GM12878 (cell line): ENCODE measurements at regions not wholly inside any gene's neighbourhood (a gene's known extent, or its start where the extent isn't known, plus 50 kb on each side); places are given as distances from the start of the nearest gene placed in this dataset.

ENCODE experiments used
- ATAC-seq: fragments of 200-7000 bp; cut with Tn5 transposase; 3 replicates; pipeline ENCODE4 v1.9.1; 2020; ENCODE audit warnings: mild to moderate bottlenecking, moderate library complexity
- BruUV-seq: library from RNA; stranded (reverse); fragments of 400-500 nt; replicated peaks from 2 replicates; lab custom pipeline; 2021; lab: Mats Ljungman, UMichigan
- CTCF ChIA-PET: fragments of 300-600 bp; sonication (Branson Sonifier 250); formaldehyde crosslinking; extraction: SDS; loops from one replicate; lab custom pipeline; 2021; ENCODE audit warnings: inconsistent platforms; lab: Yijun Ruan, JAX
- POLR2A ChIA-PET: fragments of 350-600 bp; formaldehyde crosslinking; extraction: SDS; loops from one replicate; lab custom pipeline; 2021; ENCODE audit warnings: inconsistent platforms; lab: Charles Lee
- RAD21 ChIA-PET: fragments of 300-600 bp; sonication (Branson Sonifier 250); formaldehyde crosslinking; loops from one replicate; lab custom pipeline; 2023; ENCODE audit warnings: antibody characterized with exemption; ENCODE audit not compliant: unreplicated experiment; lab: Charles Lee
- SMC1A ChIA-PET: fragments of 300-600 bp; sonication (Branson Sonifier 250); formaldehyde crosslinking; loops from one replicate; lab custom pipeline; 2023; ENCODE audit not compliant: unreplicated experiment, uncharacterized antibody; lab: Charles Lee
- DNase-seq: peaks from one replicate; pipeline ENCODE4 v3.0.0-alpha.2; 2011; ENCODE audit warnings: low read depth, low spot score
- FAIRE-seq: peaks from 3 replicates; lab custom pipeline; 2011; peaks lifted over from hg19 to GRCh38; lab: Jason Lieb, UNC
- H2AFZ ChIP-seq: 2 replicates; pipeline ENCODE4 v1.6.0; 2011; ENCODE audit warnings: low read depth, low read length, control low read depth; ENCODE audit not compliant: control insufficient read depth
- H3K27ac ChIP-seq: 2 replicates; pipeline ENCODE4 v1.5.1; 2011; ENCODE audit warnings: control low read depth; ENCODE audit not compliant: control insufficient read depth, insufficient read depth
- H3K27me3 ChIP-seq, 2 experiments: replicated peaks in 1 of 2; 2 replicates each; pipeline versions ENCODE4 v1.6.0 to v1.6.1; 2011; ENCODE audit warnings: low read length in 1 of 2; ENCODE audit not compliant: control insufficient read depth in 2 of 2, insufficient read depth in 2 of 2
- H3K36me3 ChIP-seq, 2 experiments: 2 replicates each; pipeline ENCODE4 v1.5.1; 2011; ENCODE audit warnings: low read length in 1 of 2; ENCODE audit not compliant: control insufficient read depth in 2 of 2, insufficient read depth in 2 of 2
- H3K4me1 ChIP-seq: 2 replicates; pipeline ENCODE4 v1.6.1; 2011; ENCODE audit warnings: mild to moderate bottlenecking, low read length, moderate library complexity, mixed read lengths; ENCODE audit not compliant: control insufficient read depth, insufficient read depth
- H3K4me2 ChIP-seq: 2 replicates; pipeline ENCODE4 v1.6.0; 2011; ENCODE audit warnings: control low read depth; ENCODE audit not compliant: control insufficient read depth, insufficient read depth
- H3K4me3 ChIP-seq: fragments of 200-600 bp; sonication (generic); 2 replicates; pipeline ENCODE4 v1.5.1; 2016
- H3K79me2 ChIP-seq: 2 replicates; pipeline ENCODE4 v1.6.0; 2011; ENCODE audit warnings: low read length; ENCODE audit not compliant: control insufficient read depth, insufficient read depth
- H3K9ac ChIP-seq: 2 replicates; pipeline ENCODE4 v1.8.0; 2011; ENCODE audit warnings: low read length, control low read depth, mixed read lengths; ENCODE audit not compliant: control insufficient read depth, insufficient read depth
- H3K9me3 ChIP-seq: replicated peaks from 3 replicates; pipeline ENCODE4 v1.5.1; 2011; ENCODE audit warnings: mild to moderate bottlenecking, low read length; ENCODE audit not compliant: control insufficient read depth, insufficient read depth
- H4K20me1 ChIP-seq: 2 replicates; pipeline ENCODE4 v1.6.0; 2011; ENCODE audit not compliant: control insufficient read depth, insufficient read depth
- DPF2 ChIP-seq: fragments of 450-650 bp; IDR thresholded peaks from 2 replicates; pipeline ENCODE4 v1.6.1; 2017; ENCODE audit warnings: mild to moderate bottlenecking
- EZH2 ChIP-seq: IDR thresholded peaks from 2 replicates; pipeline ENCODE4 v1.6.1; 2012; ENCODE audit warnings: low read depth, mild to moderate bottlenecking, control low read depth, inconsistent platforms, low read length, borderline replicate concordance; ENCODE audit not compliant: control insufficient read depth
- FOXM1 ChIP-seq: IDR thresholded peaks from 2 replicates; pipeline ENCODE4 v1.6.1; 2012; ENCODE audit warnings: low read depth, mild to moderate bottlenecking, inconsistent platforms, low read length, moderate library complexity
- IKZF1 ChIP-seq: fragments of 450-650 bp; conservative IDR thresholded peaks from 2 replicates; pipeline ENCODE4 v1.6.1; 2017; ENCODE audit warnings: antibody characterized with exemption, mild to moderate bottlenecking
- NR2C1 ChIP-seq: fragments of 450-650 bp; IDR thresholded peaks from 2 replicates; pipeline ENCODE4 v1.6.1; 2017; ENCODE audit warnings: antibody characterized with exemption, mild to moderate bottlenecking, moderate library complexity
- RB1 ChIP-seq: fragments of 450-650 bp; formaldehyde crosslinking; IDR thresholded peaks from 2 replicates; pipeline ENCODE4 v1.6.1; 2017; ENCODE audit warnings: mild to moderate bottlenecking, borderline replicate concordance
- TCF12 ChIP-seq: IDR thresholded peaks from 2 replicates; pipeline ENCODE4 v1.6.1; 2011; ENCODE audit warnings: low read depth, mild to moderate bottlenecking, low read length
- ZNF217 ChIP-seq: fragments of 450-650 bp; IDR thresholded peaks from 2 replicates; pipeline ENCODE4 v1.6.1; 2017; ENCODE audit warnings: antibody characterized with exemption, mild to moderate bottlenecking
- ZZZ3 ChIP-seq: IDR thresholded peaks from 2 replicates; pipeline ENCODE4 v1.6.1; 2011; ENCODE audit warnings: low read depth; ENCODE audit not compliant: control insufficient read depth, insufficient read length
- WGBS: methylation state at CpG from one replicate; pipeline ENCODE4 v1.1.6; 2016; ENCODE audit warnings: low lambda C conversion rate; ENCODE audit not compliant: insufficient replicate concordance, insufficient coverage; ENCODE audit errors: missing lambda C conversion rate; 5-methylcytosine and 5-hydroxymethylcytosine counted together
- in situ Hi-C: fragments of 300-500 bp; cut with MboI; formaldehyde crosslinking; loops from 9 replicates; pipeline ENCODE4 v1.14.3; 2018; ENCODE audit warnings: mixed read lengths
- intact Hi-C: fragments of 100-400 bp; cut with micrococcal nuclease; formaldehyde crosslinking; loops from one replicate; pipeline ENCODE4 v1.14.2; 2022; ENCODE audit not compliant: unreplicated experiment

DNA sequence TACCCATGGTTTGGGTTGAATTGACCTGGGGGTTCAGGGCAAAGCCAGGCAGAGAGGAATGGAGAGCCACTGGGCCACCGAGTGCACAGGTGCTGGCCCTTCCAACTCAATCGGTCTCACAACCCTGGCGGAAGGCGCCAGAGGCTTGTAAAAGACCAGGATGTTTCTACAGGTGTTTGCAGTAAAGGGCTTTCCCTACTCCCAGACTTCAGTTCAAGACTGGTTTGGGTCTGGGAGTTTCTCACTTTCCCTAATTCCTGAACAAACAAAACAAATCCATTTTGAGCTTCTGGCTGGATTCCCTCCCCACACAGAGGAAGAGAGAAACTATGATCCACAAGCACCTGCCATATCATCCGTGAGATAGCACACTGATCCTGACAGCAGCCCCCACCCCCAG lies 125.2 kb upstream of the KLF4 start:
- no peaks in the 10 kb centered on the region for H3K36me3 ChIP-seq
- SMC1A ChIA-PET: no interaction called here
- H3K27me3 ChIP-seq: no peaks in the 10 kb centered on the region; a peak in 1 of 4 replicates
- RAD21 ChIA-PET: no interaction called here
- intact Hi-C loops (no loop called here), in situ Hi-C loops (no loop called here)
- no peaks in the 10 kb centered on the region for H3K9me3 ChIP-seq
- WGBS: 48% methylated on average over 5 of the region's 5 CpGs
- H3K4me3 ChIP-seq: no peak overlapping the region
- ATAC-seq: no peak
- no peaks in the 10 kb centered on the region for H4K20me1 ChIP-seq
- no peak for TF ChIP-seq NR2C1
- no peak for TF ChIP-seq RB1
- no peak for TF ChIP-seq IKZF1
- POLR2A ChIA-PET: interaction anchor here (0.5 kb wide), 1 partner anchor 51 kb away, joined by 6 read pairs; no protein-coding TSS in a partner anchor
- no peak overlapping the region for H2AFZ ChIP-seq
- no peak for DNase-seq
- FAIRE-seq: no peak
- CTCF ChIA-PET: no interaction called here
- H3K4me2 ChIP-seq: no peak overlapping the region
- no peaks in the 10 kb centered on the region for H3K79me2 ChIP-seq
- H3K27ac ChIP-seq: no peak overlapping the region
- H3K9ac ChIP-seq: no peak overlapping the region
- no peaks in the 10 kb centered on the region for H3K4me1 ChIP-seq
- BruUV-seq: no TSS peak

DNA sequence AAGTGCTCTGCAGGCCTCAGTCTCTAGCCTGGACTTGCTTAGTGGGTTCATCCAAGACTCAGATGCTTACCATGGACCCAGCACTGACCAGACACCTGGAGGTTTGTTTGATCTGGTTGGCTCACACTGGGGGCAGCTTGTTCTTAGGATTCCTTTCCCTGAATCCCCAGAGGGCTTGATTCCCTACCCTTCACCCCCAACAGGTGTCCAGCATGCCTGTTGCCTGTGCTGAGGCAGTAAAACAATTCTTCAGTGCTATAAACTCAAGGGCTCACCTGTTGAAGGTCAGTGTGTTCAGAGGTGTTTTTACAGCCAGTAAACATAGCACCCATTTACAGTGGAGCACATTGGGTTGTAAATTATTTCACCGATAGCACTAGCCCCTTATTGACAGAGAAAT lies 123.8 kb upstream of the KLF4 start:
- no peak for FAIRE-seq
- TF ChIP-seq FOXM1 (no peak), DPF2 (no peak), ZNF217 (no peak), ZZZ3 (no peak), TCF12 (no peak), EZH2 (no peak)

More for the DNA sequence above, 123.8 kb upstream of the KLF4 start:
- no peaks in the 10 kb centered on the region; a peak in 1 of 4 replicates for H3K27me3 ChIP-seq
- ATAC-seq: no peak
- RAD21 ChIA-PET: no interaction called here
- H3K79me2 ChIP-seq: no peaks in the 10 kb centered on the region
- no peaks in the 10 kb centered on the region for H3K9me3 ChIP-seq
- no peak overlapping the region for H3K27ac ChIP-seq
- no peaks in the 10 kb centered on the region for H3K36me3 ChIP-seq
- H2AFZ ChIP-seq: no peak overlapping the region
- no peak overlapping the region for H3K4me2 ChIP-seq
- intact Hi-C loops (no loop called here), in situ Hi-C loops (no loop called here)
- no TSS peak for BruUV-seq
- CTCF ChIA-PET: no interaction called here
- POLR2A ChIA-PET: interaction anchor here (0.6 kb wide), 1 partner anchor 11 kb away, joined by 3 read pairs; no protein-coding TSS in a partner anchor
- no peaks in the 10 kb centered on the region for H3K4me1 ChIP-seq
- no peak for DNase-seq
- H4K20me1 ChIP-seq: no peaks in the 10 kb centered on the region
- SMC1A ChIA-PET: no interaction called here
- no peak overlapping the region for H3K4me3 ChIP-seq
- 0% methylated on average over 1 of the region's 1 CpG for WGBS
- no peak overlapping the region for H3K9ac ChIP-seq
